ENCODE measurements at regions not wholly inside any gene's neighbourhood (a gene's known extent, or its start where the extent isn't known, plus 50 kb on each side); places are given as distances from the start of the nearest gene placed in this dataset.

GRCh38 chr1:198948895-198949659, 310.2 kb downstream of the PTPRC start:
- no peaks in the 10 kb centered on the region for H3K9me3 Mint-ChIP-seq
- H3K4me1 Mint-ChIP-seq (ENCODE audit: low read depth) = no peaks in the 10 kb centered on the region
- TF ChIP-seq, protein P1, sequence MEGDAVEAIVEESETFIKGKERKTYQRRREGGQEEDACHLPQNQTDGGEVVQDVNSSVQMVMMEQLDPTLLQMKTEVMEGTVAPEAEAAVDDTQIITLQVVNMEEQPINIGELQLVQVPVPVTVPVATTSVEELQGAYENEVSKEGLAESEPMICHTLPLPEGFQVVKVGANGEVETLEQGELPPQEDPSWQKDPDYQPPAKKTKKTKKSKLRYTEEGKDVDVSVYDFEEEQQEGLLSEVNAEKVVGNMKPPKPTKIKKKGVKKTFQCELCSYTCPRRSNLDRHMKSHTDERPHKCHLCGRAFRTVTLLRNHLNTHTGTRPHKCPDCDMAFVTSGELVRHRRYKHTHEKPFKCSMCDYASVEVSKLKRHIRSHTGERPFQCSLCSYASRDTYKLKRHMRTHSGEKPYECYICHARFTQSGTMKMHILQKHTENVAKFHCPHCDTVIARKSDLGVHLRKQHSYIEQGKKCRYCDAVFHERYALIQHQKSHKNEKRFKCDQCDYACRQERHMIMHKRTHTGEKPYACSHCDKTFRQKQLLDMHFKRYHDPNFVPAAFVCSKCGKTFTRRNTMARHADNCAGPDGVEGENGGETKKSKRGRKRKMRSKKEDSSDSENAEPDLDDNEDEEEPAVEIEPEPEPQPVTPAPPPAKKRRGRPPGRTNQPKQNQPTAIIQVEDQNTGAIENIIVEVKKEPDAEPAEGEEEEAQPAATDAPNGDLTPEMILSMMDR (IDR thresholded peaks at IDR 0.05) = no peak
- ChIA-PET POLR2A (interaction anchor here (0.6 kb wide), 1 partner anchor 97 kb away, joined by 3 read pairs; no protein-coding TSS in a partner anchor), CTCF (no interaction called here)
- DNase-seq = no peak
- no peak for ATAC-seq
- no peaks in the 10 kb centered on the region for H3K36me3 Mint-ChIP-seq (ENCODE audit: low read depth)
- intact Hi-C loops (cut with micrococcal nuclease) = no loop called here
- no peak overlapping the region for H3K27ac Mint-ChIP-seq
- no peaks in the 10 kb centered on the region for H3K27me3 Mint-ChIP-seq
- H3K4me3 Mint-ChIP-seq = no peak overlapping the region

GRCh38 chr1:198950036-198950435, 311.2 kb downstream of the PTPRC start:
- Mint-ChIP-seq H3K27me3 (no peaks in the 10 kb centered on the region), H3K4me3 (no peak overlapping the region), H3K9me3 (peaks cover under 1% of the 10 kb centered on the region), H3K4me1 (ENCODE audit: low read depth) (no peaks in the 10 kb centered on the region), H3K36me3 (ENCODE audit: low read depth) (no peaks in the 10 kb centered on the region), H3K27ac (no peak overlapping the region)
- no peak for ATAC-seq
- ChIA-PET POLR2A (interaction anchor here (0.6 kb wide), 1 partner anchor 96 kb away, joined by 3 read pairs; no protein-coding TSS in a partner anchor), CTCF (no interaction called here)
- intact Hi-C loops (cut with micrococcal nuclease) = no loop called here
- TF ChIP-seq, protein P1 (IDR thresholded peaks at IDR 0.05) = no peak
- no peak for DNase-seq

DNA sequence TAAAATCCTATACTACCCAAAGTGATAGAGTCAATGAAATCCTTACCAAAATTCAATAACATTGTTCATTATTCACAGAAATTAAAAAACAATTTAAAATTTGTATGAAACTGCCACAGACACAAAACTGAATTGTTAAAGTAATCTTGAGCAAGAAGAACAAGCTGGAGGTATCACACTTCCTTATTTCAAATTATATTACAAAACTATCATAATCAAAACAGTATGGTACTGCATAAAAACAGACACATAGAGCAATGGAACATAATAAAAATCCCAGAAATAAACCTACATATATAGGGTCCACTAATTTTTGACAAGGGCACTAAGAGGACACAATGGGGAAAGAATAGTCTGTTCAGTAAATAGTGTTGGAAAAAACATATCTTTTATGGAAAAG, 316.2 kb downstream of the PTPRC start:
- Mint-ChIP-seq H3K36me3 (ENCODE audit: low read depth) (no peaks in the 10 kb centered on the region), H3K4me1 (ENCODE audit: low read depth) (peaks cover 16% of the 10 kb centered on the region), H3K27me3 (no peaks in the 10 kb centered on the region), H3K9me3 (peaks cover 3% of the 10 kb centered on the region), H3K4me3 (no peak overlapping the region), H3K27ac (no peak overlapping the region)
- ChIA-PET POLR2A (no interaction called here), CTCF (no interaction called here)
- intact Hi-C loops (cut with micrococcal nuclease) = no loop called here
- ATAC-seq = no peak
- TF ChIP-seq, protein P1 (IDR thresholded peaks at IDR 0.05) = no peak
- DNase-seq = no peak

- H3K4me1 Mint-ChIP-seq (ENCODE audit: low read depth) = peaks cover 16% of the 10 kb centered on the region
- no peak overlapping the region for H3K4me3 Mint-ChIP-seq
- H3K36me3 Mint-ChIP-seq (ENCODE audit: low read depth) = no peaks in the 10 kb centered on the region
- no peak overlapping the region for H3K27ac Mint-ChIP-seq
- intact Hi-C loops (cut with micrococcal nuclease) = no loop called here
- DNase-seq (no peak), ATAC-seq (no peak)
- ChIA-PET POLR2A (no interaction called here), CTCF (interaction anchor here (0.8 kb wide), 1 partner anchor 9 kb away, joined by 3 read pairs; no protein-coding TSS in a partner anchor)
- H3K27me3 Mint-ChIP-seq = no peaks in the 10 kb centered on the region
- TF ChIP-seq, protein P1 (IDR thresholded peaks at IDR 0.05) = no peak
- H3K9me3 Mint-ChIP-seq = peaks cover 4% of the 10 kb centered on the region
Observed at GRCh38 chr1:198957044-198957443, 318.2 kb downstream of the PTPRC start.

- TF ChIP-seq, protein P1 (IDR thresholded peaks at IDR 0.05) = no peak
- Mint-ChIP-seq H3K4me1 (ENCODE audit: low read depth) (peaks cover 28% of the 10 kb centered on the region), H3K4me3 (no peak overlapping the region), H3K36me3 (ENCODE audit: low read depth) (no peaks in the 10 kb centered on the region), H3K9me3 (peaks cover 13% of the 10 kb centered on the region), H3K27ac (no peak overlapping the region), H3K27me3 (no peaks in the 10 kb centered on the region)
- ChIA-PET POLR2A (interaction anchor here (0.6 kb wide), 1 partner anchor 12 kb away, joined by 3 read pairs; no protein-coding TSS in a partner anchor), CTCF (interaction anchor here (0.9 to 1.7 kb wide), 2 partner anchors 22 to 154 kb away, joined by 3 to 4 read pairs; no protein-coding TSS in a partner anchor)
- ATAC-seq = no peak
- intact Hi-C loops (cut with micrococcal nuclease) = no loop called here
- DNase-seq = no peak
Observed at GRCh38 chr1:198959032-198959431, 320.2 kb downstream of the PTPRC start.

Measured in activated CD8-positive, alpha-beta T cell treated with anti-CD3 and anti-CD28 coated beads for 36 hours (primary cell).